Ishikawa (cell line): ENCODE measurements at regions not wholly inside any gene's neighbourhood (a gene's known extent, or its start where the extent isn't known, plus 50 kb on each side); places are given as distances from the start of the nearest gene placed in this dataset.

Experiments used
- CEBPB ChIP-seq: IDR thresholded peaks from 2 replicates; pipeline ENCODE4 v1.6.1; 2012
- CREB1 ChIP-seq: IDR thresholded peaks from 2 replicates; pipeline ENCODE4 v1.6.1; 2012; ENCODE audit warnings: low read depth
- EGR1 ChIP-seq: IDR thresholded peaks from 2 replicates; pipeline ENCODE4 v1.6.1; 2012
- EP300 ChIP-seq: IDR thresholded peaks from 2 replicates; pipeline ENCODE4 v1.6.1; 2012; ENCODE audit warnings: borderline replicate concordance
- FOXM1 ChIP-seq: IDR thresholded peaks from 2 replicates; pipeline ENCODE4 v1.6.1; 2012; ENCODE audit warnings: low read depth, borderline replicate concordance
- NFIC ChIP-seq: IDR thresholded peaks from 2 replicates; pipeline ENCODE4 v1.6.1; 2012
- RAD21 ChIP-seq: IDR thresholded peaks from 2 replicates; pipeline ENCODE4 v1.6.1; 2012; ENCODE audit warnings: low read depth
- TAF1 ChIP-seq: IDR thresholded peaks from 2 replicates; pipeline ENCODE4 v1.6.1; 2012; ENCODE audit warnings: low read depth, mild to moderate bottlenecking
- TCF12 ChIP-seq: IDR thresholded peaks from 2 replicates; pipeline ENCODE4 v1.6.1; 2012; ENCODE audit warnings: low read depth
- TEAD4 ChIP-seq: IDR thresholded peaks from 2 replicates; pipeline ENCODE4 v1.6.1; 2012
- YY1 ChIP-seq: IDR thresholded peaks from 2 replicates; pipeline ENCODE4 v1.6.1; 2012; ENCODE audit warnings: low read depth
- ZBTB7A ChIP-seq: IDR thresholded peaks from 2 replicates; pipeline ENCODE4 v1.6.1; 2012; ENCODE audit warnings: low read depth
- TF ChIP-seq, protein P1 (sequence below): IDR thresholded peaks from 2 replicates; pipeline ENCODE4 v1.6.1; 2012; ENCODE audit warnings: low read depth, mild to moderate bottlenecking
- TF ChIP-seq, protein P2 (sequence below): IDR thresholded peaks from 2 replicates; pipeline ENCODE4 v1.6.1; 2012
- TF ChIP-seq, protein P3 (sequence below): IDR thresholded peaks from 2 replicates; pipeline ENCODE4 v1.6.1; 2012

- no peak for TF ChIP-seq RAD21
- TF ChIP-seq, protein P1, sequence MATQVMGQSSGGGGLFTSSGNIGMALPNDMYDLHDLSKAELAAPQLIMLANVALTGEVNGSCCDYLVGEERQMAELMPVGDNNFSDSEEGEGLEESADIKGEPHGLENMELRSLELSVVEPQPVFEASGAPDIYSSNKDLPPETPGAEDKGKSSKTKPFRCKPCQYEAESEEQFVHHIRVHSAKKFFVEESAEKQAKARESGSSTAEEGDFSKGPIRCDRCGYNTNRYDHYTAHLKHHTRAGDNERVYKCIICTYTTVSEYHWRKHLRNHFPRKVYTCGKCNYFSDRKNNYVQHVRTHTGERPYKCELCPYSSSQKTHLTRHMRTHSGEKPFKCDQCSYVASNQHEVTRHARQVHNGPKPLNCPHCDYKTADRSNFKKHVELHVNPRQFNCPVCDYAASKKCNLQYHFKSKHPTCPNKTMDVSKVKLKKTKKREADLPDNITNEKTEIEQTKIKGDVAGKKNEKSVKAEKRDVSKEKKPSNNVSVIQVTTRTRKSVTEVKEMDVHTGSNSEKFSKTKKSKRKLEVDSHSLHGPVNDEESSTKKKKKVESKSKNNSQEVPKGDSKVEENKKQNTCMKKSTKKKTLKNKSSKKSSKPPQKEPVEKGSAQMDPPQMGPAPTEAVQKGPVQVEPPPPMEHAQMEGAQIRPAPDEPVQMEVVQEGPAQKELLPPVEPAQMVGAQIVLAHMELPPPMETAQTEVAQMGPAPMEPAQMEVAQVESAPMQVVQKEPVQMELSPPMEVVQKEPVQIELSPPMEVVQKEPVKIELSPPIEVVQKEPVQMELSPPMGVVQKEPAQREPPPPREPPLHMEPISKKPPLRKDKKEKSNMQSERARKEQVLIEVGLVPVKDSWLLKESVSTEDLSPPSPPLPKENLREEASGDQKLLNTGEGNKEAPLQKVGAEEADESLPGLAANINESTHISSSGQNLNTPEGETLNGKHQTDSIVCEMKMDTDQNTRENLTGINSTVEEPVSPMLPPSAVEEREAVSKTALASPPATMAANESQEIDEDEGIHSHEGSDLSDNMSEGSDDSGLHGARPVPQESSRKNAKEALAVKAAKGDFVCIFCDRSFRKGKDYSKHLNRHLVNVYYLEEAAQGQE = no peak
- no peak for TF ChIP-seq TAF1
- TF ChIP-seq EP300 = no peak
- TF ChIP-seq EGR1 = no peak
- no peak for TF ChIP-seq TCF12
- TF ChIP-seq, protein P2, sequence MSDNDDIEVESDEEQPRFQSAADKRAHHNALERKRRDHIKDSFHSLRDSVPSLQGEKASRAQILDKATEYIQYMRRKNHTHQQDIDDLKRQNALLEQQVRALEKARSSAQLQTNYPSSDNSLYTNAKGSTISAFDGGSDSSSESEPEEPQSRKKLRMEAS = no peak
- TF ChIP-seq FOXM1 = no peak
- no peak for TF ChIP-seq CREB1
- TF ChIP-seq TEAD4 = no peak
- TF ChIP-seq YY1 = no peak
- no peak for TF ChIP-seq ZBTB7A
These were observed 51.6 kb upstream of the CCNG1 start for GRCh38 chr5:163385824-163386223.

DNA sequence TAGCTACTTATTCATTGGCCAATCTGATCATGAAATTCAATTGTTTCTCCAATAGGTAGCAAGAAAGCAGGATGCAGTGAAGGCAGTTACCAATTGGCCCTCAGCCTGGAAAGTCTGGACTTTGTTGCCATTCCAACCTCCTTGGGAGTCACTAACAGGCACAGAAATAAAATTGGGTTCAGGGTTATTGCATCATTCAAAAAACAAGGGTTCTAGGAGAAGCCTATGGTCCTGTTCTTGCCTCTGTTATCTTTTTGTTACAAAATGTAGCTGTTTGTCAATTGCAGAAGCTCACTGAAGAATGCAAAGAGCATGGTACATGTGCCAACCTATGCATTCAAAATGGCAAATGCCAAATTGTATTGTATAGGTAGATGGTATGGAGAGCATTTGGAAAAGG, 51.0 kb upstream of the CCNG1 start:
- TF ChIP-seq, protein P3, sequence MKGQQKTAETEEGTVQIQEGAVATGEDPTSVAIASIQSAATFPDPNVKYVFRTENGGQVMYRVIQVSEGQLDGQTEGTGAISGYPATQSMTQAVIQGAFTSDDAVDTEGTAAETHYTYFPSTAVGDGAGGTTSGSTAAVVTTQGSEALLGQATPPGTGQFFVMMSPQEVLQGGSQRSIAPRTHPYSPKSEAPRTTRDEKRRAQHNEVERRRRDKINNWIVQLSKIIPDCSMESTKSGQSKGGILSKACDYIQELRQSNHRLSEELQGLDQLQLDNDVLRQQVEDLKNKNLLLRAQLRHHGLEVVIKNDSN = no peak
- TF ChIP-seq NFIC (no peak), CEBPB (no peak), CREB1 (no peak), FOXM1 (no peak), ZBTB7A (no peak), EGR1 (no peak), EP300 (no peak), TAF1 (no peak), TCF12 (no peak), YY1 (no peak), RAD21 (no peak), TEAD4 (no peak)
- TF ChIP-seq, protein P2 = no peak
- TF ChIP-seq, protein P1 = no peak

DNA sequence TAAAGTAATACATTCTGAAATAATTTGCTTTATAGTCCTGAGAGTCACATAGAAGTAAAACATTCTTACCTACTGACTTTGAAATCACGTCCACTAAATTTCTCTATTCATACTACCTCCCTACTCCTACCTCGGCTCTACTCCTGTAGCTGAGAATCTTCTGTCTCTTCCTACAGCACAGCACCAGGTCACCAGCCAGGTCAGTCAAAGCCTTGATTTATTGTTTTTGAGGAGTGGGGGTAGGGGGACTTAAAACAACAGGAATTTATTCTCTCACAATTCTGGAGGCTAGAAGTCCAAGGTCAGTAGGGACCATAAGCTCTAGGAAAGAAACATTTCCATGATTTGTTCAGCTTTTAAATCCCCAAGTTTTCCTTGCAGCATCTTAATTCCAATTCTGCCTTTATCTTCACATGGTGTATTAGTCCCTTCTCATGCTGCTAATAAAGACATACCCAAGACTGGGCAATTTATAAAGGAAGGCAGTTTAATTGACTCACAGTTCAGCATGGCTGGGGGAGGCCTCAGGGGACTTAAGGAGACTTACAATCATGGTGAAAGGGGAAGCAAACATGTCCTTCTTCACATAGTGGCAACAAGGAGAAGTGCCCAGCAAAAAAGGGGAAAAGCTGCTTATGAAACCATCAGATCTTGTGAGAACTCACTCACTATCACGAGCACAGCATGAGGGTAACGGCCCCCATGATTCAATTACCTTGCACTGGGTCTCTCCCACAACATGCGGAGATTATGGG, 49.6 kb upstream of the CCNG1 start:
- TF ChIP-seq ZBTB7A = no peak
- TF ChIP-seq, protein P2 = no peak
- no peak for TF ChIP-seq FOXM1
- TF ChIP-seq TEAD4 = no peak
- TF ChIP-seq RAD21 = no peak
- TF ChIP-seq CEBPB = no peak
- TF ChIP-seq YY1 = no peak
- TF ChIP-seq, protein P3 = no peak
- TF ChIP-seq EP300 = no peak
- TF ChIP-seq, protein P1 = no peak
- no peak for TF ChIP-seq EGR1
- no peak for TF ChIP-seq CREB1
- no peak for TF ChIP-seq TAF1
